Natural killer cell (primary cell): ENCODE measurements at regions not wholly inside any gene's neighbourhood (a gene's known extent, or its start where the extent isn't known, plus 50 kb on each side); places are given as distances from the start of the nearest gene placed in this dataset.
"Not testable (repeated sequence)": the region's sequence is repeated elsewhere in the genome, so short reads cannot be mapped to it uniquely, and the experiment has no call there.

Source experiments
- ATAC-seq, 3 donors: fragments of 150-1000 bp in 2 of 3; fragments of 200-7000 bp in 1 of 3; cut with Tn5 transposase; 1 replicate in 1 of 3; 2 replicates in 2 of 3; pipeline ENCODE4 v1.10.0; 2021; ENCODE audit warnings: mild to moderate bottlenecking in 2 of 3, moderate library complexity in 2 of 3
- DNase-seq, 2 donors: peaks; one replicate each; pipeline versions ENCODE4 v3.0.0 to v3.0.0-alpha.2; 2013 to 2021; ENCODE audit warnings: mixed read lengths in 1 of 2
- H3K27ac ChIP-seq: one replicate; pipeline ENCODE4 v1.5.1; 2013; ENCODE audit warnings: mild to moderate bottlenecking, low read length
- H3K27me3 ChIP-seq: one replicate; pipeline ENCODE4 v1.6.1; 2013; ENCODE audit warnings: low read length; ENCODE audit not compliant: control insufficient read depth, insufficient read depth
- H3K36me3 ChIP-seq: one replicate; pipeline ENCODE4 v1.6.1; 2013; ENCODE audit warnings: low read length; ENCODE audit not compliant: control insufficient read depth, insufficient read depth
- H3K4me1 ChIP-seq: one replicate; pipeline ENCODE4 v1.6.1; 2013; ENCODE audit warnings: low read length; ENCODE audit not compliant: control insufficient read depth, insufficient read depth
- H3K4me3 ChIP-seq: one replicate; pipeline ENCODE4 v1.5.1; 2013; ENCODE audit warnings: low read length
- H3K9me3 ChIP-seq: one replicate; pipeline ENCODE4 v1.6.1; 2013; ENCODE audit warnings: low read length; ENCODE audit not compliant: control insufficient read depth, insufficient read depth
- H3K27ac Mint-ChIP-seq, 2 donors: one replicate each; pipeline ENCODE4 v1.8.0; 2022; ENCODE audit warnings: mild to moderate bottlenecking in 2 of 2, mixed read lengths in 2 of 2, moderate library complexity in 1 of 2
- H3K27me3 Mint-ChIP-seq, 2 donors: one replicate each; pipeline ENCODE4 v1.8.0; 2022; ENCODE audit warnings: low read depth in 2 of 2, mixed read lengths in 2 of 2
- H3K36me3 Mint-ChIP-seq: one replicate; pipeline ENCODE4 v1.8.0; 2022; ENCODE audit warnings: mixed read lengths
- H3K4me1 Mint-ChIP-seq, 2 donors: one replicate each; pipeline ENCODE4 v1.8.0; 2022; ENCODE audit warnings: mixed read lengths in 2 of 2
- H3K4me3 Mint-ChIP-seq: one replicate; pipeline ENCODE4 v1.8.0; 2022; ENCODE audit warnings: mild to moderate bottlenecking, moderate library complexity, mixed read lengths
- H3K9me3 Mint-ChIP-seq, 2 donors: one replicate each; pipeline ENCODE4 v1.8.0; 2022; ENCODE audit warnings: mixed read lengths in 2 of 2
- CTCF ChIP-seq: fragments of 200-600 bp; IDR thresholded peaks from one replicate; pipeline ENCODE4 v1.8.0; 2022; ENCODE audit warnings: antibody characterized with exemption
- WGBS: methylation state at CpG from one replicate; pipeline ENCODE4 v1.1.7; 2013; ENCODE audit warnings: missing lambda C conversion rate; ENCODE audit not compliant: insufficient coverage; 5-methylcytosine and 5-hydroxymethylcytosine counted together
- intact Hi-C: fragments of 100-400 bp; cut with micrococcal nuclease; formaldehyde crosslinking; loops from one replicate; pipeline ENCODE4 v1.14.2; 2022

GRCh38 chr4:106548446-106549044 is 180.0 kb upstream of the GIMD1 start:
- Mint-ChIP-seq H3K4me3 (no peak overlapping the region), H3K27me3 (no peaks in the 10 kb centered on the region), H3K9me3 (peaks cover 12 to 13% of the 10 kb centered on the region in 2 donors), H3K27ac (no peak overlapping the region), H3K36me3 (peaks cover 9% of the 10 kb centered on the region), H3K4me1 (no peaks in the 10 kb centered on the region)
- ATAC-seq (no peak), DNase-seq (no peak)
- no peaks in the 10 kb centered on the region for H3K27me3 ChIP-seq
- no peak overlapping the region for H3K27ac ChIP-seq
- no peak for TF ChIP-seq CTCF
- no peaks in the 10 kb centered on the region for H3K4me1 ChIP-seq
- WGBS, result no CpG with 5 or more reads among the region's 1 CpG
- H3K36me3 ChIP-seq, result no peaks in the 10 kb centered on the region
- H3K9me3 ChIP-seq, result no peaks in the 10 kb centered on the region
- intact Hi-C loops, result no loop called here
- no peak overlapping the region for H3K4me3 ChIP-seq

DNA sequence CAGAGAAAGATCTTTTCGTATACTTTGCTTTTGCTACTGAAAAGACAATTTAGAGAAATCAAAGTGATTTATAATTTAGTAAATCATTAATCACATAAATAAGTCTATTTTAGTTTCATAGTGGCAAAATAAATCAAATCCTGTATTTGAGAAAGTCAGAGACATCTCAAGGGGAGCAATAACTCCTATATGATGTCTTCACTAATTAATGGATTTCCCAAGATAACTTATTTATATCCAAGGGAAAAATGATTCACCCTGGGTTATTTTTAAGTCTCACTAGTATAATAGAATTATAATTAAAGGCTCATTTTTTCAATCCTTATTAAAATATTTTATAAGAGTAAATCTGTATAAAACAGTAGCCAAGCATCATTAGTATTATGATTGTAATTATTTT is 177.8 kb upstream of the GIMD1 start:
- Mint-ChIP-seq H3K27me3 (no peaks in the 10 kb centered on the region), H3K4me3 (no peak overlapping the region)
- WGBS, result no CpG with 5 or more reads among the region's 1 CpG

DNA sequence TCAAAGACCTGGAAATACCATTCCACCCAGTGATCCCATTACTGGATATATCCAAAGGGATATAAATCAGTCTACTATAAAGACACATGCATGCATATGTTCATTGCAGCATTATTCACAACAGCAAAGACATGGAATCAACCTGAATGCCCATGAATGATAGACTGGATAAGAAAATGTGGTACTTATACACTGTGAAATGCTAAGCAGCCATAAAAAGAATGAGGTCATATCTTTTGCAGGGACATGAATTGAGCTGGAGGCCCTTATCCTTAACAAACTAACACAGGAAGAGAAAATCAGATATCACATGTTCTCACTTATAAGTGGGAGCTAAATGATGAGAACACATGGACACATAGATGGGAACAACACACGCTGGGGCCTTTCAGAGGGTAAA is 174.0 kb upstream of the GIMD1 start:
- H3K4me3 ChIP-seq, DNase-seq, H3K4me1 ChIP-seq, H3K27ac Mint-ChIP-seq, H3K36me3 ChIP-seq, H3K27me3 ChIP-seq, H3K4me1 Mint-ChIP-seq, H3K9me3 ChIP-seq, intact Hi-C loops, H3K27me3 Mint-ChIP-seq, H3K36me3 Mint-ChIP-seq, H3K27ac ChIP-seq, H3K4me3 Mint-ChIP-seq, ATAC-seq: not testable (repeated sequence)
- WGBS, result no CpG with 5 or more reads among the region's 1 CpG
- H3K9me3 Mint-ChIP-seq, result peaks cover 14 to 17% of the 10 kb centered on the region in 2 donors

More for the DNA sequence above, 177.8 kb upstream of the GIMD1 start:
- TF ChIP-seq CTCF, result no peak
- peaks cover under 1% of the 10 kb centered on the region for H3K36me3 Mint-ChIP-seq
- Histone ChIP-seq H3K27me3 (no peaks in the 10 kb centered on the region), H3K27ac (no peak overlapping the region), H3K4me1 (no peaks in the 10 kb centered on the region), H3K9me3 (no peaks in the 10 kb centered on the region), H3K4me3 (no peak overlapping the region), H3K36me3 (no peaks in the 10 kb centered on the region)
- H3K9me3 Mint-ChIP-seq, result peaks cover 14 to 16% of the 10 kb centered on the region in 2 donors
- intact Hi-C loops, result no loop called here
- H3K27ac Mint-ChIP-seq, result no peak overlapping the region
- H3K4me1 Mint-ChIP-seq, result no peaks in the 10 kb centered on the region
- DNase-seq (no peak), ATAC-seq (no peak)

DNA sequence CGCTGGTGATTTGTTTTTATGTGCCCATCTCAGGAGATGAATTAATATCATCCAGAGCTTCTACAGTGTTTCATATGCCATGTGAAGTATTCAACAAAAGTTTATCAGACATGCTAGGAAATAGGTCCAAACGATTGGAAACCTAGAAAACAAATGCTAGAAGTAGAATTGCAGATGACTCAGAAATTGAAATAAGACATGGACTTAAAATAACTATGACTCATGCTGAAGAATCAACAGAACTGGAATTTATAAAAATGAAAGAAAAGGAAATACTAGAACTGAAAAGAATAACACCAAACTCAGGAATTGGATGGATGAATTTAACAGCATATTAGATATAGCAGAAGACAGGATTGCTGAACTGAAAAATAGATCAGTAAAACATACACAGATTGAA is 172.7 kb upstream of the GIMD1 start:
- Histone ChIP-seq H3K36me3 (no peaks in the 10 kb centered on the region), H3K4me1 (no peaks in the 10 kb centered on the region), H3K4me3 (no peak overlapping the region), H3K27me3 (no peaks in the 10 kb centered on the region), H3K9me3 (peaks cover 5% of the 10 kb centered on the region), H3K27ac (no peak overlapping the region)
- Mint-ChIP-seq H3K27ac (no peak overlapping the region), H3K36me3 (no peaks in the 10 kb centered on the region), H3K9me3 (peaks cover 14% of the 10 kb centered on the region in 2 donors), H3K27me3 (no peaks in the 10 kb centered on the region), H3K4me1 (no peaks in the 10 kb centered on the region), H3K4me3 (no peak overlapping the region)
- no peak for TF ChIP-seq CTCF
- intact Hi-C loops, result no loop called here
- no peak for ATAC-seq
- DNase-seq, result no peak
- 84% methylated on average over 2 of the region's 2 CpGs for WGBS
